K562 (cell line): ENCODE measurements at regions not wholly inside any gene's neighbourhood (a gene's known extent, or its start where the extent isn't known, plus 50 kb on each side); places are given as distances from the start of the nearest gene placed in this dataset.

Experiments
- NFATC3 ChIP-seq: fragments of 450-650 bp; IDR thresholded peaks from 2 replicates; pipeline ENCODE4 v1.6.1; 2017; ENCODE audit warnings: mild to moderate bottlenecking
- U2AF2 ChIP-seq: fragments of 200-400 bp; formaldehyde crosslinking; optimal IDR thresholded peaks from 2 replicates; pipeline ENCODE3; 2017; ENCODE audit warnings: low read depth, mild to moderate bottlenecking, low read length
- ZNF224 ChIP-seq: sonication (generic); formaldehyde crosslinking; IDR thresholded peaks from 2 replicates; pipeline ENCODE4 v1.8.0; 2022; ENCODE audit warnings: mild to moderate bottlenecking, missing genetic modification reagents
- TF ChIP-seq, protein P1 (sequence below): sonication (generic); formaldehyde crosslinking; IDR thresholded peaks from 2 replicates; pipeline ENCODE4 v1.8.0; 2022; ENCODE audit warnings: mild to moderate bottlenecking, missing genetic modification reagents
- TF ChIP-seq, protein P2 (sequence below): fragments of 450-650 bp; IDR thresholded peaks from 2 replicates; pipeline ENCODE4 v1.6.1; 2016; ENCODE audit warnings: mild to moderate bottlenecking, moderate library complexity

DNA sequence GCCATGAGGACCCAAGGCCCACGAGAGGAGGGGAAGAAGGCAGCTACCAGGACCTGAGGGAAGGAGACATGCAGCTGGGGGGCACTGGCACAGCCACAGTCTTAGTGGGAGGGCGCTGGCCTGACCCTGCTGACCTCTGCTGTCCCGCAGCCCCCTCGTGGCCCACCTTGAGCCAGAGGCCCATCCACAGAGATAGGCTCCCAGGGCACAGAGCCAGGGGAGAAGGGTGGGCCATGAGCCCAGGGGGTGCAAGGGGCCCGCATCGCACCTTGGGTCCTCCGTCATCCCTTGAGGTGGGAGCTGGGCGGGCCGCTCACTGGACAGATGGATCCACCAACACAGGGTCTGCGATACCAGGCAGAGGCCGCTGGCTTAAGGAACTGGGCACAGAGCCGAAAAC is 387.7 kb upstream of the PFKP start (continued):
- TF ChIP-seq, protein P1, sequence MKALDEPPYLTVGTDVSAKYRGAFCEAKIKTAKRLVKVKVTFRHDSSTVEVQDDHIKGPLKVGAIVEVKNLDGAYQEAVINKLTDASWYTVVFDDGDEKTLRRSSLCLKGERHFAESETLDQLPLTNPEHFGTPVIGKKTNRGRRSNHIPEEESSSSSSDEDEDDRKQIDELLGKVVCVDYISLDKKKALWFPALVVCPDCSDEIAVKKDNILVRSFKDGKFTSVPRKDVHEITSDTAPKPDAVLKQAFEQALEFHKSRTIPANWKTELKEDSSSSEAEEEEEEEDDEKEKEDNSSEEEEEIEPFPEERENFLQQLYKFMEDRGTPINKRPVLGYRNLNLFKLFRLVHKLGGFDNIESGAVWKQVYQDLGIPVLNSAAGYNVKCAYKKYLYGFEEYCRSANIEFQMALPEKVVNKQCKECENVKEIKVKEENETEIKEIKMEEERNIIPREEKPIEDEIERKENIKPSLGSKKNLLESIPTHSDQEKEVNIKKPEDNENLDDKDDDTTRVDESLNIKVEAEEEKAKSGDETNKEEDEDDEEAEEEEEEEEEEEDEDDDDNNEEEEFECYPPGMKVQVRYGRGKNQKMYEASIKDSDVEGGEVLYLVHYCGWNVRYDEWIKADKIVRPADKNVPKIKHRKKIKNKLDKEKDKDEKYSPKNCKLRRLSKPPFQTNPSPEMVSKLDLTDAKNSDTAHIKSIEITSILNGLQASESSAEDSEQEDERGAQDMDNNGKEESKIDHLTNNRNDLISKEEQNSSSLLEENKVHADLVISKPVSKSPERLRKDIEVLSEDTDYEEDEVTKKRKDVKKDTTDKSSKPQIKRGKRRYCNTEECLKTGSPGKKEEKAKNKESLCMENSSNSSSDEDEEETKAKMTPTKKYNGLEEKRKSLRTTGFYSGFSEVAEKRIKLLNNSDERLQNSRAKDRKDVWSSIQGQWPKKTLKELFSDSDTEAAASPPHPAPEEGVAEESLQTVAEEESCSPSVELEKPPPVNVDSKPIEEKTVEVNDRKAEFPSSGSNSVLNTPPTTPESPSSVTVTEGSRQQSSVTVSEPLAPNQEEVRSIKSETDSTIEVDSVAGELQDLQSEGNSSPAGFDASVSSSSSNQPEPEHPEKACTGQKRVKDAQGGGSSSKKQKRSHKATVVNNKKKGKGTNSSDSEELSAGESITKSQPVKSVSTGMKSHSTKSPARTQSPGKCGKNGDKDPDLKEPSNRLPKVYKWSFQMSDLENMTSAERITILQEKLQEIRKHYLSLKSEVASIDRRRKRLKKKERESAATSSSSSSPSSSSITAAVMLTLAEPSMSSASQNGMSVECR (CRISPR knock-in tag): no peak
- TF ChIP-seq U2AF2: no peak
- TF ChIP-seq NFATC3: no peak
- no peak for TF ChIP-seq ZNF224 (CRISPR knock-in tag)
- TF ChIP-seq, protein P2, sequence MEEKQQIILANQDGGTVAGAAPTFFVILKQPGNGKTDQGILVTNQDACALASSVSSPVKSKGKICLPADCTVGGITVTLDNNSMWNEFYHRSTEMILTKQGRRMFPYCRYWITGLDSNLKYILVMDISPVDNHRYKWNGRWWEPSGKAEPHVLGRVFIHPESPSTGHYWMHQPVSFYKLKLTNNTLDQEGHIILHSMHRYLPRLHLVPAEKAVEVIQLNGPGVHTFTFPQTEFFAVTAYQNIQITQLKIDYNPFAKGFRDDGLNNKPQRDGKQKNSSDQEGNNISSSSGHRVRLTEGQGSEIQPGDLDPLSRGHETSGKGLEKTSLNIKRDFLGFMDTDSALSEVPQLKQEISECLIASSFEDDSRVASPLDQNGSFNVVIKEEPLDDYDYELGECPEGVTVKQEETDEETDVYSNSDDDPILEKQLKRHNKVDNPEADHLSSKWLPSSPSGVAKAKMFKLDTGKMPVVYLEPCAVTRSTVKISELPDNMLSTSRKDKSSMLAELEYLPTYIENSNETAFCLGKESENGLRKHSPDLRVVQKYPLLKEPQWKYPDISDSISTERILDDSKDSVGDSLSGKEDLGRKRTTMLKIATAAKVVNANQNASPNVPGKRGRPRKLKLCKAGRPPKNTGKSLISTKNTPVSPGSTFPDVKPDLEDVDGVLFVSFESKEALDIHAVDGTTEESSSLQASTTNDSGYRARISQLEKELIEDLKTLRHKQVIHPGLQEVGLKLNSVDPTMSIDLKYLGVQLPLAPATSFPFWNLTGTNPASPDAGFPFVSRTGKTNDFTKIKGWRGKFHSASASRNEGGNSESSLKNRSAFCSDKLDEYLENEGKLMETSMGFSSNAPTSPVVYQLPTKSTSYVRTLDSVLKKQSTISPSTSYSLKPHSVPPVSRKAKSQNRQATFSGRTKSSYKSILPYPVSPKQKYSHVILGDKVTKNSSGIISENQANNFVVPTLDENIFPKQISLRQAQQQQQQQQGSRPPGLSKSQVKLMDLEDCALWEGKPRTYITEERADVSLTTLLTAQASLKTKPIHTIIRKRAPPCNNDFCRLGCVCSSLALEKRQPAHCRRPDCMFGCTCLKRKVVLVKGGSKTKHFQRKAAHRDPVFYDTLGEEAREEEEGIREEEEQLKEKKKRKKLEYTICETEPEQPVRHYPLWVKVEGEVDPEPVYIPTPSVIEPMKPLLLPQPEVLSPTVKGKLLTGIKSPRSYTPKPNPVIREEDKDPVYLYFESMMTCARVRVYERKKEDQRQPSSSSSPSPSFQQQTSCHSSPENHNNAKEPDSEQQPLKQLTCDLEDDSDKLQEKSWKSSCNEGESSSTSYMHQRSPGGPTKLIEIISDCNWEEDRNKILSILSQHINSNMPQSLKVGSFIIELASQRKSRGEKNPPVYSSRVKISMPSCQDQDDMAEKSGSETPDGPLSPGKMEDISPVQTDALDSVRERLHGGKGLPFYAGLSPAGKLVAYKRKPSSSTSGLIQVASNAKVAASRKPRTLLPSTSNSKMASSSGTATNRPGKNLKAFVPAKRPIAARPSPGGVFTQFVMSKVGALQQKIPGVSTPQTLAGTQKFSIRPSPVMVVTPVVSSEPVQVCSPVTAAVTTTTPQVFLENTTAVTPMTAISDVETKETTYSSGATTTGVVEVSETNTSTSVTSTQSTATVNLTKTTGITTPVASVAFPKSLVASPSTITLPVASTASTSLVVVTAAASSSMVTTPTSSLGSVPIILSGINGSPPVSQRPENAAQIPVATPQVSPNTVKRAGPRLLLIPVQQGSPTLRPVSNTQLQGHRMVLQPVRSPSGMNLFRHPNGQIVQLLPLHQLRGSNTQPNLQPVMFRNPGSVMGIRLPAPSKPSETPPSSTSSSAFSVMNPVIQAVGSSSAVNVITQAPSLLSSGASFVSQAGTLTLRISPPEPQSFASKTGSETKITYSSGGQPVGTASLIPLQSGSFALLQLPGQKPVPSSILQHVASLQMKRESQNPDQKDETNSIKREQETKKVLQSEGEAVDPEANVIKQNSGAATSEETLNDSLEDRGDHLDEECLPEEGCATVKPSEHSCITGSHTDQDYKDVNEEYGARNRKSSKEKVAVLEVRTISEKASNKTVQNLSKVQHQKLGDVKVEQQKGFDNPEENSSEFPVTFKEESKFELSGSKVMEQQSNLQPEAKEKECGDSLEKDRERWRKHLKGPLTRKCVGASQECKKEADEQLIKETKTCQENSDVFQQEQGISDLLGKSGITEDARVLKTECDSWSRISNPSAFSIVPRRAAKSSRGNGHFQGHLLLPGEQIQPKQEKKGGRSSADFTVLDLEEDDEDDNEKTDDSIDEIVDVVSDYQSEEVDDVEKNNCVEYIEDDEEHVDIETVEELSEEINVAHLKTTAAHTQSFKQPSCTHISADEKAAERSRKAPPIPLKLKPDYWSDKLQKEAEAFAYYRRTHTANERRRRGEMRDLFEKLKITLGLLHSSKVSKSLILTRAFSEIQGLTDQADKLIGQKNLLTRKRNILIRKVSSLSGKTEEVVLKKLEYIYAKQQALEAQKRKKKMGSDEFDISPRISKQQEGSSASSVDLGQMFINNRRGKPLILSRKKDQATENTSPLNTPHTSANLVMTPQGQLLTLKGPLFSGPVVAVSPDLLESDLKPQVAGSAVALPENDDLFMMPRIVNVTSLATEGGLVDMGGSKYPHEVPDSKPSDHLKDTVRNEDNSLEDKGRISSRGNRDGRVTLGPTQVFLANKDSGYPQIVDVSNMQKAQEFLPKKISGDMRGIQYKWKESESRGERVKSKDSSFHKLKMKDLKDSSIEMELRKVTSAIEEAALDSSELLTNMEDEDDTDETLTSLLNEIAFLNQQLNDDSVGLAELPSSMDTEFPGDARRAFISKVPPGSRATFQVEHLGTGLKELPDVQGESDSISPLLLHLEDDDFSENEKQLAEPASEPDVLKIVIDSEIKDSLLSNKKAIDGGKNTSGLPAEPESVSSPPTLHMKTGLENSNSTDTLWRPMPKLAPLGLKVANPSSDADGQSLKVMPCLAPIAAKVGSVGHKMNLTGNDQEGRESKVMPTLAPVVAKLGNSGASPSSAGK: no peak
